Transverse colon (tissue), 4 donors: ENCODE measurements at regions not wholly inside any gene's neighbourhood (a gene's known extent, or its start where the extent isn't known, plus 50 kb on each side); places are given as distances from the start of the nearest gene placed in this dataset.

Source experiments
- DNase-seq: peaks from one replicate; pipeline ENCODE4 v3.0.0-alpha.2; 2019
- H3K27ac ChIP-seq, 4 donors: fragments of 200-600 bp; sonication (generic); 2 replicates each; pipeline ENCODE4 v1.5.1; 2016 to 2018; ENCODE audit warnings: inconsistent platforms in 4 of 4
- H3K27me3 ChIP-seq: fragments of 200-600 bp; sonication (generic); 2 replicates; pipeline ENCODE4 v1.5.1; 2017; ENCODE audit warnings: inconsistent platforms
- H3K36me3 ChIP-seq, 4 donors: fragments of 200-600 bp; sonication (generic); 2 replicates each; pipeline ENCODE4 v1.5.1; 2017 to 2019; ENCODE audit warnings: inconsistent platforms in 4 of 4
- H3K4me1 ChIP-seq, 4 donors: fragments of 200-600 bp; sonication (generic); 2 replicates each; pipeline ENCODE4 v1.5.1; 2017 to 2020; ENCODE audit warnings: inconsistent platforms in 4 of 4
- H3K4me3 ChIP-seq, 4 donors: fragments of 200-600 bp; sonication (generic); 1 replicate in 1 of 4; 2 replicates in 3 of 4; pipeline versions ENCODE4 v1.5.1 to v1.6.1; 2017 to 2019; ENCODE audit warnings: inconsistent platforms in 4 of 4
- H3K9me3 ChIP-seq, 2 donors: fragments of 200-600 bp; sonication (generic); 2 replicates each; pipeline ENCODE4 v1.5.1; 2017 to 2019; ENCODE audit warnings: inconsistent platforms in 2 of 2
- CTCF ChIP-seq, 5 experiments: fragments of 200-600 bp in 3 of 5; fragments of 450-650 bp in 2 of 5; sonication (generic) in 3 of 5; IDR thresholded peaks; 1 replicate in 2 of 5; 2 replicates in 3 of 5; pipeline ENCODE4 v1.5.1; 2016 to 2017; ENCODE audit warnings: antibody characterized with exemption in 5 of 5, inconsistent platforms in 3 of 5, mild to moderate bottlenecking in 2 of 5, moderate library complexity in 1 of 5
- EP300 ChIP-seq: sonication (generic); formaldehyde crosslinking; IDR thresholded peaks from one replicate; pipeline ENCODE4 v1.6.1; 2017; ENCODE audit warnings: antibody characterized with exemption, low read depth
- POLR2A ChIP-seq: fragments of 450-650 bp; IDR thresholded peaks from one replicate; pipeline ENCODE4 v1.6.1; 2016; ENCODE audit warnings: antibody characterized with exemption, mild to moderate bottlenecking, moderate library complexity
- POLR2AphosphoS5 ChIP-seq, 3 donors: sonication (generic); formaldehyde crosslinking; IDR thresholded peaks; one replicate each; pipeline ENCODE4 v1.6.1; 2016; ENCODE audit warnings: antibody characterized with exemption in 3 of 3
- WGBS, 2 donors: methylation state at CpG; one replicate each; pipeline ENCODE4 v1.1.5; 2018; ENCODE audit warnings: low coverage in 1 of 2; 5-methylcytosine and 5-hydroxymethylcytosine counted together
- in situ Hi-C, 4 donors: fragments of 200-750 bp; cut with MboI; loops; one replicate each; pipeline versions ENCODE4 v1.15.0 to v1.15.1; 2017; ENCODE audit warnings: low sequenced_read_pairs in 3 of 4, low pct_ligation_motif_present in 1 of 4, low pct_unique_long_range_greater_than_20kb in 1 of 4
- intact Hi-C: fragments of 100-400 bp; cut with DNase I; formaldehyde crosslinking; loops from one replicate; pipeline ENCODE4 v1.15.1; 2023; ENCODE audit warnings: low total_unique reads

GRCh38 chr13:101003566-101003965, 329.0 kb upstream of the TMTC4 start:
- intact Hi-C loops (no loop called here), in situ Hi-C loops (no loop called here)
- Histone ChIP-seq H3K9me3 (no peaks in the 10 kb centered on the region), H3K27me3 (no peaks in the 10 kb centered on the region), H3K36me3 (no peaks in the 10 kb centered on the region), H3K27ac (no peak overlapping the region), H3K4me3 (no peak overlapping the region), H3K4me1 (no peaks in the 10 kb centered on the region)
- DNase-seq: no peak
- TF ChIP-seq POLR2A: no peak
- TF ChIP-seq POLR2AphosphoS5 (IDR thresholded peaks at IDR 0.05): no peak
- TF ChIP-seq EP300: no peak
- TF ChIP-seq CTCF (IDR thresholded peaks at IDR 0.05): no peak

GRCh38 chr13:100989392-100989791, 314.8 kb upstream of the TMTC4 start:
- Histone ChIP-seq H3K9me3 (no peaks in the 10 kb centered on the region), H3K36me3 (no peaks in the 10 kb centered on the region), H3K27ac (no peak overlapping the region), H3K4me3 (no peak overlapping the region), H3K27me3 (no peaks in the 10 kb centered on the region), H3K4me1 (no peaks in the 10 kb centered on the region)
- no peak for DNase-seq
- TF ChIP-seq EP300 (no peak), POLR2A (no peak), POLR2AphosphoS5 (IDR thresholded peaks at IDR 0.05) (no peak), CTCF (IDR thresholded peaks at IDR 0.05) (no peak)
- intact Hi-C loops (no loop called here), in situ Hi-C loops (no loop called here)
- 12 to 33% methylated on average over 2 of the region's 2 CpGs for whole genome bisulfite sequencing, 2 donors

GRCh38 chr13:100988921-100989320, 314.3 kb upstream of the TMTC4 start:
- TF ChIP-seq POLR2A (no peak), POLR2AphosphoS5 (IDR thresholded peaks at IDR 0.05) (no peak), CTCF (IDR thresholded peaks at IDR 0.05) (no peak), EP300 (no peak)
- intact Hi-C loops (no loop called here), in situ Hi-C loops (no loop called here)
- Histone ChIP-seq H3K4me3 (no peak overlapping the region), H3K4me1 (no peaks in the 10 kb centered on the region), H3K9me3 (no peaks in the 10 kb centered on the region), H3K27me3 (no peaks in the 10 kb centered on the region), H3K36me3 (no peaks in the 10 kb centered on the region), H3K27ac (no peak overlapping the region)
- 68% methylated on average over 2 of the region's 2 CpGs; no CpG with 5 or more reads in 1 of the 2 donors for WGBS, 2 donors
- DNase-seq: no peak

GRCh38 chr13:100987948-100988347, 313.4 kb upstream of the TMTC4 start:
- Histone ChIP-seq H3K27ac (no peak overlapping the region), H3K9me3 (no peaks in the 10 kb centered on the region), H3K36me3 (no peaks in the 10 kb centered on the region), H3K27me3 (no peaks in the 10 kb centered on the region), H3K4me3 (no peak overlapping the region), H3K4me1 (no peaks in the 10 kb centered on the region)
- in situ Hi-C loops (no loop called here), intact Hi-C loops (no loop called here)
- DNase-seq: no peak
- 30% methylated on average over 5 of the region's 5 CpGs; no CpG with 5 or more reads in 1 of the 2 donors for WGBS, 2 donors
- TF ChIP-seq CTCF (IDR thresholded peaks at IDR 0.05) (no peak), POLR2AphosphoS5 (IDR thresholded peaks at IDR 0.05) (no peak), POLR2A (no peak), EP300 (no peak)
